Fibroblast of skin of back (primary cell): ENCODE measurements at regions not wholly inside any gene's neighbourhood (a gene's known extent, or its start where the extent isn't known, plus 50 kb on each side); places are given as distances from the start of the nearest gene placed in this dataset.
A peak's percentile ranks its signal among the peaks of the same experiment; 100 is the strongest.

ENCODE experiments used
- DNase-seq: peaks from one replicate; pipeline ENCODE4 v3.0.0-alpha.2; 2013

- no peak for DNase-seq
Observed at GRCh38 chr14:55500219-55500701, 59.8 kb upstream of the TBPL2 start.

GRCh38 chr14:55500708-55501107 is 60.3 kb upstream of the TBPL2 start:
- DNase-seq: no peak

DNA sequence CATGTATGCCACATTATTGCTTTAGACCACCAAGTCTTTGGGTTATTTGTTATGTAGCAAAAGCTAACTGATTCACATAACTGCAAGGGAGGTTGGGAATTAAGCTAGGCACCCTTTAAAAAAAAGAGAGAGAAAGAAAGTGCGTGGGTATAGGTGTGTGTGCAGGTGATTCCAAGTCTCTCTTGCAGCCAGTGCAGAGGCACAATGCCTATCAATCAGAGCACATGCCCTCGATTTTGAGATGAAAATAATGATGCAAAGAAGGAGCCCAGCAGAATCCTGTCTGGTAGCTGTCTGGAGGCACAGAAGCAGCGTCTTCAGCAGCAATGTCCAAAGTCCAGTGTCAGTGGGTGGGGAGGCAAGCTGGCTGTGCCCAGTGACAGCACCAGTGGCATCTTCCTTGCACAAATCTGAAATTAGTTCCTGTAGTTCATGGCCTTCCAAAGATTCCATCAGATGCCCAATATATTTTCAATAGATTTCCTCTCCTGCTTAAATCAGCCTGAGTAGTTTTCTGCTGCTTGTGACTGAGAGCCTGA is 62.4 kb upstream of the TBPL2 start:
- no peak for DNase-seq

GRCh38 chr14:55505846-55506245 is 65.4 kb upstream of the TBPL2 start:
- DNase-seq: no peak

GRCh38 chr14:55508676-55509075 is 68.3 kb upstream of the TBPL2 start:
- DNase-seq: no peak

DNA sequence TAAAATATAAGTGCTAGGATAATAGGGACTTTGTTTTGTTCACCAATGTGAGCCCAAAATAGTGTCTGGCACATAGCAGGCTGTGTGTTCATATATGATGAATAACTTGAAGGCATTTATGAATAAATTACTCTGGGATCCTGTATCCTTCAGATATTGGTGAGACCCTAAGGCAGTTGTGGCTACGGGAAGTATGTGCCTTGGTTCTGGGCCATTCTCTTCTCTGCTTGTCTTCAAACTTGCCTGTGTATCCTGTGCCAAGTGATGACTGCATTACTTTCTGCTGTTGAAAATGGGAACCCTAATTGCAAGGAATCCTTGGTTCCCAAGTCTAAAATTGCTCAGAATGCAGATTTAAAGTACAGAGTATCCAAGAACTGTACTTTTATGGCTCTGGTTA is 67.6 kb upstream of the KTN1 start:
- DNase-seq: no peak

DNA sequence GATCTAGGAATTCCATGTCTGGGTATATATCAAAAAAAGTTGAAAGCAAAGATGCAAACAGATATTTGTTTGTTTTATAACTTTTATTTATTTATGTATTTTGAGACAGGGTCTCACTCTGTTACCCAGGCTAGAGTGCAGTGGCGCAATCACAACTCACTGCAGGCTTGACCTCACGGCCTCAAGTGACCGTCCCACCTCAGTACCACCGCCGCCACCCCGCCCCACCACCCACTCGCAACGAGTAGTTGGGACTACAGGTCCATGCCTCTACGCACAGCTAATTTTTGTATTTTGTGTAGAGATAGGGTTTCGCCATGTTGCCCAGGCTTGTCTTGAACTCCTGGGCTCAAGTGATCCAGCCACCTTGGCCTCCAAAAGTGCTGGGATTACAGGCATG is 66.5 kb upstream of the KTN1 start:
- DNase-seq: no peak

DNA sequence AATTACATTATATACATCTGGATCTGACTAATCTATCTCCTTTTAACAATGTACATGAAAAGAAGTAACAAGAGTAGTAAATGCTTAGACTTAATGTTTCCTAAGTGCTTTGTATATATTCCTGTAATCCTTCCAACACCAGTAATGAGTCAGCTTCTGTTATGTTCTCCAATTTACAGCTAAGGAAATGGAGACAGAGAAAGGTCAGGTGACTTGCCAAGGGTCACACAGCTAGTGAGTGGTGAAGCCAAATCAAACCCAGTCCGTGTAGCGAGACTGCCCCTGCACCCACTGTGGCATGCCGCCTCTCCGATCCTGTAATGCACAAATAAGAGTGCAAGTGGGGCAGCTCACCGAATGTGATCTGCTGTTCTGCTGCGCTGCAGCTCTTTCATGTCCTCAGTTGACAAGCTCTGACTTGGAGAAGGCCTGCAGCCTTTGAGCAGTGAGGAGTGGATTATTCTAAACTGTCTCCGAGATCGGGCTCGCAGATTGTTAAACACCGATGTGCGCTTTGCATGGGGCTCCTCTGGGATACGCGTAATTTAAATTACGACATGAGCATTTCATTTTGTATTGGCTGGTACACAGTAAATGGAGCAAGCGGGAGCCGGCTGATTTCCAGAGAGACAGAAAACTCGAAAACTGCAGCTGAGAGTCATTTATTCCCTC is 65.1 kb upstream of the KTN1 start:
- DNase-seq: peak; percentile 49

- DNase-seq: no peak
Observed at GRCh38 chr14:55516776-55517175, 63.2 kb upstream of the KTN1 start.

- no peak for DNase-seq
Observed at GRCh38 chr14:55518391-55518790, 61.6 kb upstream of the KTN1 start.

DNA sequence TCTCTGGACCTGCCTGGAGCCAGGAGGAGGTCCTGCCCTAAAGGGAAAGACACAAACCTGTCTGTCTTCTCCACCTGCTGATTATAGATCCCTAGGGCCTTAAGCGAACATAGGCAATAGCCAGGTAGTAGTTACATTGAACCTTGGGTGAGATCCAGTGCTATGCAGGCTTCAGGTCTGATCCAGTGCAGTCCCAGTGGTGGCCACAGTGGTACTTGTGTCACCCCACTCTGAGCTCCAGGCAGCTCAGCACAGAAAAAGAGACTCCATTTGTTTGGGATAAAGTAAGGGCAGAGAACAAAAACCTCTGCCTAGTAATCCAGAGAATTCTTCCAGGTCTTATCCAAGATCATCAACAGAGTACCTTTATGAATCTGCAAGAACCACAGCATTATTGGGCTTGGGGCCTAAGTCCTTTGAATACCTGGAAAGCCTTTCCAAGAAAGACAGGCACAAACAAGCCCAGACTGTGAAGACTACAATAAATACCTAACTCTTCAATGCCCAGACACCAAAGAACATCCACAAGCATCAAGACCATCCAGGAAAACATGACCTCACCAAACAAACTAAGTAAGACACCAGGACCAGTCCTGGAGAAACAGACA is 60.4 kb upstream of the KTN1 start:
- no peak for DNase-seq

GRCh38 chr14:55523321-55523720 is 56.7 kb upstream of the KTN1 start:
- DNase-seq: no peak
